DOHH2 (cell line): ENCODE measurements at regions not wholly inside any gene's neighbourhood (a gene's known extent, or its start where the extent isn't known, plus 50 kb on each side); places are given as distances from the start of the nearest gene placed in this dataset.

Experiments used
- CTCF ChIP-seq: fragments of 200-600 bp; sonication (generic); IDR thresholded peaks from one replicate; pipeline ENCODE4 v1.5.1; 2014; ENCODE audit warnings: antibody characterized with exemption, mild to moderate bottlenecking, low read depth, low read length; ENCODE audit not compliant: poor library complexity, severe bottlenecking
- EZH2phosphoT487 ChIP-seq: fragments of 200-600 bp; sonication (generic); IDR thresholded peaks from 2 replicates; pipeline ENCODE4 v1.6.1; 2017; ENCODE audit warnings: borderline replicate concordance, mild to moderate bottlenecking, antibody characterized with exemption, low read length, moderate library complexity, mixed read lengths

DNA sequence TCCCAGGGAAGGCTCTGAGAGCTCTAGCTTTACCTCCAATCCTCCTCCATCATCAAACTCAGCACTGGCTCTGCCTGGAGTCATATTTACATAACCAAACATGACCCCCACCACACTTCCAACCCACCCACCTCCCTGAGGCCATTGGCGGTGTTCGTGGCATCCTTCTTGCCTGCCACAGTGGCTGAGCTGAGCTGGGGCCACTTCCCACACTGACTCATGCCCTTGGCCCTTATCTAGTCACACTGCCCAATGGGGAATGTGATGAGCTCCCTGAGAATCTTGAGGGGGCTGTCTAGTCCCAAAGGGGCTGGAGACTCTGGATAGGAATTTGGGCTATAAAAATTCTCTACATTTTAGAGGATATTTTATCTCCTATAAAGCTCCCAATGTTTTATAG is 230.9 kb upstream of the IRF2BP2 start:
- TF ChIP-seq CTCF: no peak
- no peak for TF ChIP-seq EZH2phosphoT487
